K562 (cell line): ENCODE measurements at regions not wholly inside any gene's neighbourhood (a gene's known extent, or its start where the extent isn't known, plus 50 kb on each side); places are given as distances from the start of the nearest gene placed in this dataset.

ENCODE experiments used
- AFF1 ChIP-seq, 2 experiments: fragments of 450-650 bp; IDR thresholded peaks; 2 replicates each; pipeline ENCODE4 v1.6.1; 2018; ENCODE audit warnings: mild to moderate bottlenecking in 2 of 2, low read depth in 1 of 2; ENCODE audit not compliant: partially characterized antibody in 2 of 2
- CXXC5 ChIP-seq: fragments of 250-450 bp; sonication (Bioruptor Pico); IDR thresholded peaks from 2 replicates; pipeline ENCODE4 v1.8.0; 2022; ENCODE audit warnings: inconsistent platforms, mild to moderate bottlenecking, moderate library complexity
- ELF1 ChIP-seq: fragments of 200-800 bp; sonication (Bioruptor generic); IDR thresholded peaks from 2 replicates; pipeline ENCODE4 v1.6.1; 2016; ENCODE audit warnings: missing genetic modification characterization, missing compliant biosample characterization
- FOSL1 ChIP-seq: fragments of 200-800 bp; sonication (Bioruptor generic); conservative IDR thresholded peaks from 2 replicates; pipeline ENCODE4 v1.6.1; 2016; ENCODE audit warnings: missing genetic modification characterization, missing compliant biosample characterization
- HDGF ChIP-seq: fragments of 450-650 bp; IDR thresholded peaks from 2 replicates; pipeline ENCODE4 v1.6.1; 2016
- HIVEP1 ChIP-seq: fragments of 250-450 bp; sonication (Bioruptor Pico); IDR thresholded peaks from 2 replicates; pipeline ENCODE4 v1.4.0; 2020; ENCODE audit warnings: mild to moderate bottlenecking
- IFI16 ChIP-seq: fragments of 250-450 bp; sonication (Bioruptor Pico); IDR thresholded peaks from 2 replicates; pipeline ENCODE4 v2.1.2; 2022; ENCODE audit warnings: mild to moderate bottlenecking, inconsistent platforms
- POLR2B ChIP-seq: fragments of 450-650 bp; IDR thresholded peaks from 2 replicates; pipeline ENCODE4 v1.6.1; 2018; ENCODE audit warnings: low read depth; ENCODE audit not compliant: partially characterized antibody
- SMAD2 ChIP-seq: fragments of 150-350 bp; IDR thresholded peaks from 2 replicates; pipeline ENCODE4 v1.6.1; 2014; ENCODE audit warnings: low read depth, mild to moderate bottlenecking, low read length
- TCF3 ChIP-seq: sonication (generic); formaldehyde crosslinking; IDR thresholded peaks from 2 replicates; pipeline ENCODE4 v1.4.0; 2020; ENCODE audit warnings: mild to moderate bottlenecking, missing genetic modification reagents
- TCF7 ChIP-seq: sonication (generic); IDR thresholded peaks from 2 replicates; pipeline ENCODE4 v1.6.1; 2016; ENCODE audit warnings: antibody characterized with exemption, borderline replicate concordance
- ZBTB8A ChIP-seq: fragments of 450-650 bp; IDR thresholded peaks from 2 replicates; pipeline ENCODE4 v1.6.1; 2018; ENCODE audit warnings: mild to moderate bottlenecking, moderate library complexity; ENCODE audit not compliant: partially characterized antibody
- ZNF232 ChIP-seq: sonication (generic); formaldehyde crosslinking; IDR thresholded peaks from 2 replicates; pipeline ENCODE4 v1.8.0; 2022; ENCODE audit warnings: mild to moderate bottlenecking, missing genetic modification reagents
- ZNF318 ChIP-seq, 2 experiments: fragments of 450-650 bp; IDR thresholded peaks; 2 replicates each; pipeline ENCODE4 v1.6.1; 2016; ENCODE audit warnings: mild to moderate bottlenecking in 2 of 2, borderline replicate concordance in 1 of 2, low read depth in 1 of 2, moderate library complexity in 1 of 2

DNA sequence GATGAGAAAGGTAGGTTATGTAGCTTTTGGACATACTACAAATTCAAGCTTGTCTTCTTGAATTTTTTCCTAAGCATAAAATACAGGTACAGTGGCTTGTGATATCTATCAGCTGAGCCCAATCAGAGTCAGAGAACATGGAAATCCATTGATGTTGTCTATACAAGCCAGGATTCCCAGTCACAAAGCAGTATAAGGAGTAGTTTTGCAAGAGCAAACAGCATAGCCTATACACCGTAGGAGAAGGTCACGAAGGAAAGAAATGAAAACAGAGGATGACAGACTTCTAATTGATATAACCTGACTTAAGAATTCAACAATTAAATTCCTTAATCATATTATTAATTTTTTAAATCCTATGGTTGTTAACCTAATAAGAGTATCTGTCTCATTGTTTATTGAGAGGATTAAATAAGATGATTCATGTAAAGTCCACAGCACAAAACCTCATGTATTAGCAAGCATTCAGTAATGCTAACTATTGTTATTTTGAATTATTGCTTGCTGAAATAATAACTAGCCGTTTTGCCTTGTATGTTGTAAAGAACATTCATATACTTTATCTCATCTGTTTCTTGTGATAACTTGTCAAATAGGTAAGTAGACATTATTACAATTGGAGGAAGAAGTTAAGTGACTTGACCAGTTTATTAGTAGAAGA lies 276.6 kb upstream of the ZPLD1 start (continued):
- TF ChIP-seq ZNF318 (IDR thresholded peaks at IDR 0.05; ENCODE audit: borderline replicate concordance in 1 of 2, low read depth in 1 of 2) (no peak), FOSL1 (no peak), CXXC5 (CRISPR knock-in tag) (no peak), TCF3 (CRISPR knock-in tag) (no peak), ZBTB8A (no peak), IFI16 (CRISPR knock-in tag) (no peak), TCF7 (no peak), ELF1 (tag) (no peak), SMAD2 (no peak), AFF1 (IDR thresholded peaks at IDR 0.05; ENCODE audit: low read depth in 1 of 2, partially characterized antibody in 2 of 2) (no peak), HDGF (no peak), POLR2B (no peak), HIVEP1 (CRISPR knock-in tag) (no peak), ZNF232 (CRISPR knock-in tag) (no peak)
